ENCODE measurements at regions not wholly inside any gene's neighbourhood (a gene's known extent, or its start where the extent isn't known, plus 50 kb on each side); places are given as distances from the start of the nearest gene placed in this dataset.

DNA sequence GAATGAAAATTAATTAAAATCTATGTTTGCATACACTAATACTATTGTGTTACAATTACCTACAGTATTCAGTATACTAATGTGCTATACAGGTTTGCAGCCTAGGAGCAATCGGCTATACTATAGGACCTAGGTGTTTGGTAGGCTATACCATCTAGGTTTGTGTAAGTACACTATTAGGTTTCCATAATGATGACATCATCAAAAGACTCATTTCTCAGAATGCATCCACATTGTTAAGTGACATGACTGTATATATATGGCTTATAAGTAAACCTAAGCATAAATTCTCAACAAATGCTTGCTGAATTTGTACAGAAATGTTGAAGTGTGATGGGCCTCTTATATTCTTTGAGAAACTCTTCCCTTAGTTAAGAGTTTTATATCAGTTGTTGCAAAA lies 206.5 kb upstream of the ZWINT start:
- intact Hi-C loops (cut with DNase I; ENCODE audit: low total_unique reads): no loop called here
- 85 to 97% (median 93%) methylated on average over 1 of the region's 1 CpG for WGBS, 5 donors
- H3K27ac ChIP-seq: no peak overlapping the region
- TF ChIP-seq EP300 (IDR thresholded peaks at IDR 0.05): no peak
- TF ChIP-seq POLR2AphosphoS5 (IDR thresholded peaks at IDR 0.05): no peak
- no peak for DNase-seq
- peaks cover 0 to 19% (median 13%) of the 10 kb centered on the region in 4 donors for H3K9me3 ChIP-seq
- H3K4me1 ChIP-seq: no peaks in the 10 kb centered on the region
- H3K36me3 ChIP-seq: no peaks in the 10 kb centered on the region
- no peak overlapping the region for H3K4me3 ChIP-seq
- no peaks in the 10 kb centered on the region for H3K27me3 ChIP-seq

DNA sequence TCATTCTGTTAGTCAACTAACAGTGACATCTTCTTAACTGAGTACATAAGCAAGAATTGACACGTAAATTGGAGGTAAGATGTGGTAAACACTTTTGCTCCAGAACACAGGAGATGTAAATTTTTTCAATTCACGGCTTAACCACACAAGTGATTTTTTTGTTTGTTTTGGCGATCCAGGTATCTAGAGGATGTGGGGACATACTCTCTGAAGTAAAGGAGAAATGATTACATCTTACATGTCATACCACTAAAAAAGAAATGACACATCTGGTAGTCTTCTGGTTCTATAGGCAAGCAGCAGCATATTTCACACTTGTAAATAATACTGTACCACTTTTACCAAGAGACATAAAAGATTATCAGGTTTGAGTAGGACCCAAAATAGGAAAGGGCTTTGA lies 200.3 kb upstream of the ZWINT start:
- Histone ChIP-seq H3K4me1 (no peaks in the 10 kb centered on the region), H3K27me3 (no peaks in the 10 kb centered on the region), H3K36me3 (no peaks in the 10 kb centered on the region), H3K4me3 (no peak overlapping the region), H3K9me3 (peaks cover 0 to 10% (median 0%) of the 10 kb centered on the region in 4 donors), H3K27ac (no peak overlapping the region)
- no peak for TF ChIP-seq EP300 (IDR thresholded peaks at IDR 0.05)
- TF ChIP-seq, protein P1, sequence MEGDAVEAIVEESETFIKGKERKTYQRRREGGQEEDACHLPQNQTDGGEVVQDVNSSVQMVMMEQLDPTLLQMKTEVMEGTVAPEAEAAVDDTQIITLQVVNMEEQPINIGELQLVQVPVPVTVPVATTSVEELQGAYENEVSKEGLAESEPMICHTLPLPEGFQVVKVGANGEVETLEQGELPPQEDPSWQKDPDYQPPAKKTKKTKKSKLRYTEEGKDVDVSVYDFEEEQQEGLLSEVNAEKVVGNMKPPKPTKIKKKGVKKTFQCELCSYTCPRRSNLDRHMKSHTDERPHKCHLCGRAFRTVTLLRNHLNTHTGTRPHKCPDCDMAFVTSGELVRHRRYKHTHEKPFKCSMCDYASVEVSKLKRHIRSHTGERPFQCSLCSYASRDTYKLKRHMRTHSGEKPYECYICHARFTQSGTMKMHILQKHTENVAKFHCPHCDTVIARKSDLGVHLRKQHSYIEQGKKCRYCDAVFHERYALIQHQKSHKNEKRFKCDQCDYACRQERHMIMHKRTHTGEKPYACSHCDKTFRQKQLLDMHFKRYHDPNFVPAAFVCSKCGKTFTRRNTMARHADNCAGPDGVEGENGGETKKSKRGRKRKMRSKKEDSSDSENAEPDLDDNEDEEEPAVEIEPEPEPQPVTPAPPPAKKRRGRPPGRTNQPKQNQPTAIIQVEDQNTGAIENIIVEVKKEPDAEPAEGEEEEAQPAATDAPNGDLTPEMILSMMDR (IDR thresholded peaks at IDR 0.05): no peak
- no peak for TF ChIP-seq POLR2AphosphoS5 (IDR thresholded peaks at IDR 0.05)
- TF ChIP-seq POLR2A (IDR thresholded peaks at IDR 0.05): no peak
- WGBS, 5 donors: 81 to 87% (median 83%) methylated on average over 3 of the region's 3 CpGs
- DNase-seq: no peak
- intact Hi-C loops (cut with DNase I; ENCODE audit: low total_unique reads): no loop called here

DNA sequence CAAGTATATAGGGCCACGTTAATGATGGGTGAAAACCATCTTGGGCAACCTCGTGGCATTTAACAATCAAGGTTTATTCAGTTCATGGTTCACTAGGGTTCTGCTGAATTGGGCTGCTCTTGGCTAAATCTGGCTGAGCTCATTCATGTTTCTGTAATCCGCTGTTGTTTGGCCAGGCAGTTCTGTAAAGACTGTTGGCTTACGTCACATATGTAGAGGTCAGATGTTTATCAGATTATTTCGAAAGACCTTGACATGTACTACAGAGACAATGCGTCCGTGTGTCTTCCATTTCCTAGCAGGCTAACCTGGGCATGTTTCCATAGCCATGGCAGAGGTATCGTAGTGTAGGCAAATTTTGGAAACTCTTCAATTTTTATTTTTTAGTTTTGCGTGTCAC lies 190.0 kb upstream of the ZWINT start:
- intact Hi-C loops (cut with DNase I; ENCODE audit: low total_unique reads): no loop called here
- H3K27ac ChIP-seq: no peak overlapping the region
- H3K27me3 ChIP-seq: no peaks in the 10 kb centered on the region
- TF ChIP-seq, protein P1 (IDR thresholded peaks at IDR 0.05): no peak
- TF ChIP-seq POLR2AphosphoS5 (IDR thresholded peaks at IDR 0.05) (no peak), EP300 (IDR thresholded peaks at IDR 0.05) (no peak), POLR2A (IDR thresholded peaks at IDR 0.05) (no peak)
- H3K36me3 ChIP-seq: no peaks in the 10 kb centered on the region
- H3K4me3 ChIP-seq: no peak overlapping the region
- H3K9me3 ChIP-seq: peaks cover 0 to 14% (median 2%) of the 10 kb centered on the region in 4 donors
- no peak for DNase-seq
- WGBS, 5 donors: 72 to 79% (median 75%) methylated on average over 9 of the region's 9 CpGs
- H3K4me1 ChIP-seq: no peaks in the 10 kb centered on the region

DNA sequence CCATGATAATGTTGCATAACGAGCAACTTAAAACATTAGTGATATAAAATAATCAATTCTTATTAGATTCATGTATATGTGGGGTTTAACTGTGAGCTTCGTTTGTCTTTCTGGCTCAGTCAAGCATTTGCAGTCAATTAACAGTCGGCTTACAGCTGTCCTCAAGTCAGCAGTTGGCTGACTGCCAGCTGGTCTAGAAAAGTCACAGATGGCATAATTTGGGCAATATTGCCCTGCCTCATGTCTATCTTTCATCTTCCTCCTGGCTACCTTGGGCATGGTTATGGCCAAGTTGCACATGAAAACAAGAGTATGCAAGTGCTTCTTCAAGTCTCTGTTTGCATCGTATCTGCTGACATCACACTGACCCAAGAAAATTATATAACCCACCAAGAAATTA lies 186.1 kb upstream of the ZWINT start:
- no peaks in the 10 kb centered on the region for H3K4me1 ChIP-seq
- 46 to 63% (median 56%) methylated on average over 4 of the region's 4 CpGs for WGBS, 5 donors

DNA sequence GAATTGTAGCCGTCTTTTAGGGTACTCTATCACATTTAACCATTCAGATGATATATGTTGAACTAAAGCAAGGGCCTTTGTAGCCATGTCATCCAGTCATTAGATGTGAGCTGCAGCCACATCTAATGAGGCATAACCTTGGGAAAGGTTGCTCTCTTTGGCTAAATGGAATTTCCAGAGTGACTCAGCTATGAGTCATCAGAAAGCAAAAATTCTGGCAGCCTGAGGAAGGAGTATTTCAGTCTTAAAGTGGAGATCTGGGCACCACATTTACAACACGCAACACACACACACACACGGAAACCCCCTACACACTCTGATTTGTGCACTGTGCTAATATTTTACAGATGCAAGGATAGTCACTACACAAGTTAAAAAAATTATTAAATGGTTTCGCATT lies 176.9 kb upstream of the ZWINT start:
- 83 to 94% (median 90%) methylated on average over 4 of the region's 4 CpGs for WGBS, 5 donors
- Histone ChIP-seq H3K4me3 (no peak overlapping the region), H3K27ac (no peak overlapping the region), H3K4me1 (no peaks in the 10 kb centered on the region), H3K36me3 (no peaks in the 10 kb centered on the region), H3K27me3 (no peaks in the 10 kb centered on the region), H3K9me3 (no peaks in the 10 kb centered on the region)
- intact Hi-C loops (cut with DNase I; ENCODE audit: low total_unique reads): no loop called here
- no peak for DNase-seq
- TF ChIP-seq EP300 (IDR thresholded peaks at IDR 0.05): no peak
- TF ChIP-seq POLR2AphosphoS5 (IDR thresholded peaks at IDR 0.05): no peak

More for the DNA sequence above, 186.1 kb upstream of the ZWINT start:
- no peaks in the 10 kb centered on the region for H3K36me3 ChIP-seq
- no peak overlapping the region for H3K27ac ChIP-seq
- no peak overlapping the region for H3K4me3 ChIP-seq
- H3K9me3 ChIP-seq: peaks cover 0 to 3% (median 0%) of the 10 kb centered on the region in 4 donors
- TF ChIP-seq POLR2AphosphoS5 (IDR thresholded peaks at IDR 0.05) (no peak), POLR2A (IDR thresholded peaks at IDR 0.05) (no peak), EP300 (IDR thresholded peaks at IDR 0.05) (no peak)
- TF ChIP-seq, protein P1 (IDR thresholded peaks at IDR 0.05): no peak
- H3K27me3 ChIP-seq: no peaks in the 10 kb centered on the region
- DNase-seq: peak in 1 of 2 donors; percentile 4
- intact Hi-C loops (cut with DNase I; ENCODE audit: low total_unique reads): no loop called here

All from stomach (tissue), 8 donors.